ENCODE measurements at regions not wholly inside any gene's neighbourhood (a gene's known extent, or its start where the extent isn't known, plus 50 kb on each side); places are given as distances from the start of the nearest gene placed in this dataset.

DNA sequence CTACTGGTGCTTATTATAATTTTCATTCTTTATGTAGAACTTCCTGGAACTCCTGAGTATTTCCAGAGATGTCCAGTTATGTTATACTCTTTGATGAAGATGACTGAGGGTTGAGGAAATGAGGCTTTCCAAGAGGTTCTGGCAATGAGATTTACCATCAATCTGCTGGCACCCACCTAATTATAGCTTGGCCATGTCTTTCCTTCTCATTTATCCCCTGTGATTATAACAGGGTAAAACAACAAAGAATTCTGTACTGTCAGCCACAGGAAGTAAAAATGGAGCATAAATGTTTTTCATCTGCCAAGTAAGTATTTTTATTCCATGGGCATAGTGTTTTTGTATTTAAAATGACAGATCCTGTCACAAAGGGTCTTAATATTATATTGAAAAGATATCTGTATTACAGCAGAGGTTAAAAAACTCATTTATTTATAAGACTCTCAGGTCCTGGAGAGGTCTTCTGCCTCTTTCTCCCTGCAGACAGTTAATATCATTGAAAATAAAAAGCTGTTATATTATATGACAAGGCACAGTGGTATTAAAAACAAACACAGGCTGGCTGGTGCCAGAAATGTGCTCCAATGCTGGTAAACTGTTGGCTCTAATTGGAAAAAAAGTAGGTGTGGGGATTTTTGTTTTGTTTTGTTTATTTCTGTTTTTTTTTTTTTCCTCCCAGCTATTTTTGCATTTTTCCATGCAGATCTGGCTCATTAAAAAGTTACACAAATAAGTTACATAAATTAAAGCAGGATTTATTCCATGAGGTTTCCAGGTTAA is 1764.1 kb upstream of the CELF4 start:
- TF ChIP-seq, protein P1, sequence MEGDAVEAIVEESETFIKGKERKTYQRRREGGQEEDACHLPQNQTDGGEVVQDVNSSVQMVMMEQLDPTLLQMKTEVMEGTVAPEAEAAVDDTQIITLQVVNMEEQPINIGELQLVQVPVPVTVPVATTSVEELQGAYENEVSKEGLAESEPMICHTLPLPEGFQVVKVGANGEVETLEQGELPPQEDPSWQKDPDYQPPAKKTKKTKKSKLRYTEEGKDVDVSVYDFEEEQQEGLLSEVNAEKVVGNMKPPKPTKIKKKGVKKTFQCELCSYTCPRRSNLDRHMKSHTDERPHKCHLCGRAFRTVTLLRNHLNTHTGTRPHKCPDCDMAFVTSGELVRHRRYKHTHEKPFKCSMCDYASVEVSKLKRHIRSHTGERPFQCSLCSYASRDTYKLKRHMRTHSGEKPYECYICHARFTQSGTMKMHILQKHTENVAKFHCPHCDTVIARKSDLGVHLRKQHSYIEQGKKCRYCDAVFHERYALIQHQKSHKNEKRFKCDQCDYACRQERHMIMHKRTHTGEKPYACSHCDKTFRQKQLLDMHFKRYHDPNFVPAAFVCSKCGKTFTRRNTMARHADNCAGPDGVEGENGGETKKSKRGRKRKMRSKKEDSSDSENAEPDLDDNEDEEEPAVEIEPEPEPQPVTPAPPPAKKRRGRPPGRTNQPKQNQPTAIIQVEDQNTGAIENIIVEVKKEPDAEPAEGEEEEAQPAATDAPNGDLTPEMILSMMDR (conservative IDR thresholded peaks at IDR 0.05), result no peak
- no peak overlapping the region for H3K27ac ChIP-seq

DNA sequence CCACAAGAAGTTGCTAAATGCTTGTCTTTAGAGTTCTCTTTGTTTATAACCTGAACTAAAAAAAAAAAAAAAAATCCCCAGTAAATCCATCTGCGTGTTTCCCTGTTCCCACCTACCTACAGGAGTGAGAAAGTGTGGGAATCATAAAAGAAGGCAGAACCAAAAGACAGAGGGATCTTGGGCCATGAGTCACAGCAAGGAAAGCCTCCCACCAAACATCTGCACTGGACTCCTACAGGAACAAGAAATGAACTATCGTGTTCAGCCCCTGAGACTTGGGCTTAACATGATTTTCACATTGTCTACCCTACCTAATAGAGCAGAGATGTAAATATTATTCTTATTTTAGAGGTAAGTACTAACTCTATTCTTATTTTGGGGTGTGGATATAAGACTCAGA is 1761.2 kb upstream of the CELF4 start:
- no peak overlapping the region for H3K27ac ChIP-seq
- TF ChIP-seq, protein P1 (conservative IDR thresholded peaks at IDR 0.05), result no peak

DNA sequence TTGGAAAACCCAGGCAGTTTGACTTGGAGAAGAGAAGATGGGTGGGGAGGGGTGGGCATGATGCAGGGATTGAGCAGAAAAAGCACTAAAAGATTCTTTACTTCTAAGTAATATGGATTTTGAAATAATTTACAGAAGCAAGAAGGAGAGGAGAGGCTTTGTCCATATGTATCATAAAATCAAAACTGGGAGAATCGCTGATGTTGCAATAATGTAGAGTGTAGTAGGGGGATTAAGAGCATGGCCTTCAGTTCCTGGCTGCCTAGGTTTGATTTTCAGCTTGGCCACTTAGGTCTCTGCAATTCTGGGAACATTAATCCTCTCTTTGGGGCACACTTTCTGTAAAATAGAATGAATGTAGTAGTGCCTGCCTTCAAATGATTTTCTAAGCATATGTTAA is 1760.4 kb upstream of the CELF4 start:
- TF ChIP-seq, protein P1 (conservative IDR thresholded peaks at IDR 0.05), result no peak
- H3K27ac ChIP-seq, result no peak overlapping the region

DNA sequence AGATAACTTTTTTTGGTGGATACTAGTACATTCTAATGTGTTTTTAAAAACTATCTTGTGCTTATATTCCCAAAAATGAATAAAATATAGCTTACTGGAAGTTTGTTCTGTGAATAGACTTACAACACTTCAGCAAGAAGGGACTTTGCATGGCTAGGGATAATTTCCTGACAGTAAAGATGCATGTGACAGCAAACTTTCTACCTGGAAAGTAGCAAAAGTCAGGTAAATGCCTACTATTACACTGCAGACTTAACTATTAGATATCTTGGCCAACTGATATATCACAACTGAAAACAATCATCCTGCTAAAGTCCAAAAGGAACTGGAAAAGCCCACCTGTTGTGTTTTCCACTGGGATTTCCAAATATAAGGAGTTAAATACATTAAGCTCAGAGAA is 1753.5 kb upstream of the CELF4 start:
- no peak overlapping the region for H3K27ac ChIP-seq
- TF ChIP-seq, protein P1 (conservative IDR thresholded peaks at IDR 0.05), result no peak

DNA sequence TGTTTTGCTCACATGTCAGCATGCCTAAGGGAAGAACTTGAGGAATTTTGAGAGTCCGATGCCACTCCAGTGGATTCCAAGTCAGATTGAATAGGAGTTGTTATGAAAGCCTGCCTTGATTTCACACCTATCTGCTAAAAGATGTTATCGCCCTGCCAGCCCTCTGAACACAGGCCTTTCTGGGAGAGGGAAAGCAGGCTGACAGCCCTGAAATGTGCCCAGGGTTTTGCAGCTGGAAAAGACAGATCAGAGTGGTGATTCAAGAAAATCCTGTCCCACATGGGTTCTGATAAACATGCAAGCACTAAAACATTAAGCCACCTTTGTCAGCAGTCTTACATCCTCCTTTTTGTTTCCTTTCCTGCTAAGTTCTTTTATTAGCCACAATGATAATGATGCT is 1752.9 kb upstream of the CELF4 start:
- TF ChIP-seq, protein P1 (conservative IDR thresholded peaks at IDR 0.05), result no peak
- H3K27ac ChIP-seq, result peak overlapping the region; percentile 14; the same call in 1 of the 2 replicates

DNA sequence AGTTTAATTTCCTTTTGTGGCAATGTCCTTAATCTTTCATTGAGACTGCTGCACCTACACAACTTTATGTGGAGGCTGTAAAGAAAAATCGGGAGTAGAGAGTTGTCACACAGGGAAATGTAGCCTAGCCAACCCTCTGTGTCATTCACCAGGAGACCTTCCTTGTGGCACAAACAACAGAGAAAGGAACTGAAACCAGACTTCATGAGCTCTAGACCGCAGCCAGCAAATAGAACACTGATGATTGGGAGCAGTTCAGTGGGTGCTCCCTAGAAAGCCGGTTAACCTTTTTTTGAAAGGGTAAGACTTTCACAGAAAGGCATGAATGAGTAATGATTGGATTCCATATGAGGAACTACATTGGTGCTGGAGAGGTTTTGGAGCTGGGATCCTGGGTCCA is 1752.4 kb upstream of the CELF4 start:
- TF ChIP-seq, protein P1 (conservative IDR thresholded peaks at IDR 0.05), result no peak

DNA sequence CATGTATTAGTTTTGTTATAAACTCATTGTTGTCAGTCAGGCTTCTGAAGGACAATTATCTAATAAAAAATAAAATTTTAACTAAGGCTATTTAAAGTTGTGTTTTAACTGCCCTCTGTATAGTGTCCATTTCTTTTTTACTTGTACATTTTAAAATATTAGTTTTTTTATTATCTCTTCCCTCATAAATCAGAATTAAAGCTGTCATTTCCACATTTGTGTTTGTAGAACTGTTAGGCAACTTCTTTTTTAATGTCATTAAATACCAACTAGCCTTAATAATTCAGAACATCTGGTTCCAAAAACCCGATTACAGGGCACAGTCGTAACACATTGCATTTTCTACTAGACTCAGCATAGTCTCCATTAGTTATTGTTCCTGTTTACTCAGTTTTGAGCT is 1749.0 kb upstream of the CELF4 start:
- TF ChIP-seq, protein P1 (conservative IDR thresholded peaks at IDR 0.05), result no peak
- H3K27ac ChIP-seq, result peak overlapping the region; percentile 53

More for the DNA sequence above, 1752.4 kb upstream of the CELF4 start:
- peak overlapping the region; percentile 14; the same call in 1 of the 2 replicates for H3K27ac ChIP-seq

Data from VCaP (cell line).